AG04449 (cell line): ENCODE measurements at regions not wholly inside any gene's neighbourhood (a gene's known extent, or its start where the extent isn't known, plus 50 kb on each side); places are given as distances from the start of the nearest gene placed in this dataset.

Source experiments
- CTCF ChIA-PET: fragments of 350-600 bp; formaldehyde crosslinking; extraction: SDS; loops from one replicate; lab custom pipeline; 2021; ENCODE audit warnings: antibody characterized with exemption; lab: Yijun Ruan, JAX
- POLR2A ChIA-PET: fragments of 400-600, 350-600 bp; formaldehyde crosslinking; extraction: SDS; loops from one replicate; lab custom pipeline; 2020; ENCODE audit warnings: antibody characterized with exemption, inconsistent platforms; lab: Yijun Ruan, JAX
- DNase-seq: peaks from one replicate; pipeline ENCODE4 v3.0.0-alpha.2; 2010; ENCODE audit warnings: low read depth, low spot score
- H3K4me3 ChIP-seq: 2 replicates; pipeline ENCODE4 v1.5.1; 2011; ENCODE audit warnings: low read depth, mild to moderate bottlenecking, control low read depth, low read length
- CTCF ChIP-seq: IDR thresholded peaks from one replicate; pipeline ENCODE4 v1.5.1; 2011; ENCODE audit warnings: mild to moderate bottlenecking, moderate library complexity, low read length, control low read depth, inconsistent platforms; ENCODE audit not compliant: insufficient read depth; ENCODE audit errors: missing control alignments

- ChIA-PET CTCF (no interaction called here), POLR2A (no interaction called here)
- H3K4me3 ChIP-seq = no peak overlapping the region
- no peak for TF ChIP-seq CTCF
- no peak for DNase-seq
Observed at GRCh38 chr5:124235576-124235975, 510.9 kb downstream of the ZNF608 start.

GRCh38 chr5:124234770-124235562 lies 511.5 kb downstream of the ZNF608 start:
- POLR2A ChIA-PET = no interaction called here
- TF ChIP-seq CTCF = no peak
- no peak for DNase-seq
- no peak overlapping the region for H3K4me3 ChIP-seq
- CTCF ChIA-PET = no interaction called here

- no peak for TF ChIP-seq CTCF
- no peak for DNase-seq
- H3K4me3 ChIP-seq = no peak overlapping the region
- ChIA-PET POLR2A (no interaction called here), CTCF (no interaction called here)
Observed at GRCh38 chr5:124234022-124234769, 512.2 kb downstream of the ZNF608 start.

- H3K4me3 ChIP-seq = no peak overlapping the region
- POLR2A ChIA-PET = no interaction called here
- no peak for TF ChIP-seq CTCF
- DNase-seq = no peak
- CTCF ChIA-PET = no interaction called here
Observed at GRCh38 chr5:124232515-124232914, 513.9 kb downstream of the ZNF608 start.

- no peak overlapping the region for H3K4me3 ChIP-seq
- POLR2A ChIA-PET = no interaction called here
- no peak for TF ChIP-seq CTCF
- no peak for DNase-seq
- CTCF ChIA-PET = no interaction called here
Observed at GRCh38 chr5:124231802-124232201, 514.6 kb downstream of the ZNF608 start.

GRCh38 chr5:124231230-124231629 lies 515.2 kb downstream of the ZNF608 start:
- H3K4me3 ChIP-seq = no peak overlapping the region
- no peak for TF ChIP-seq CTCF
- no peak for DNase-seq
- POLR2A ChIA-PET = no interaction called here
- CTCF ChIA-PET = no interaction called here
